ENCODE measurements at regions not wholly inside any gene's neighbourhood (a gene's known extent, or its start where the extent isn't known, plus 50 kb on each side); places are given as distances from the start of the nearest gene placed in this dataset.

- no peak for DNase-seq
Measured at GRCh38 chr6:141028791-141029280, 1103.9 kb upstream of the GJE1 start.

DNA sequence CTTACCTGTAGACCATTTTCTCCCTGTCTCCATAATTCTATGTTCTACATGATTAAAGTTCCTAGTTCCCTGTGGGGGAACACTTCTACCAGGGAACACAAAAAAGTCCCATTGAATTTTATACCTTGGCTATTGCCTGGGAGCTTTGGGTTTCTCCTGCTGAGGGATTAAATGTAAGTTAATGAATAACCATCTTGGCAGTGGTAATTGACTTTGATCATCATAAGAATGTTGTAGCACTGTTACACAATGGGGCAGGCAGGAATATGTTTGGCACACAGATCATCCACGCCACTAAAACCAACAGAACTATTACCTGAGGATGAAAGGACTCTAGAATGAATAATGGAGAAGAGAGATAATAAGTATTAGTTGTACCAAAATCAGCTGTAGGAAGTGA, 1106.2 kb upstream of the GJE1 start:
- no peak for DNase-seq

- DNase-seq = no peak
Measured at GRCh38 chr6:141024526-141024925, 1108.2 kb upstream of the GJE1 start.

DNA sequence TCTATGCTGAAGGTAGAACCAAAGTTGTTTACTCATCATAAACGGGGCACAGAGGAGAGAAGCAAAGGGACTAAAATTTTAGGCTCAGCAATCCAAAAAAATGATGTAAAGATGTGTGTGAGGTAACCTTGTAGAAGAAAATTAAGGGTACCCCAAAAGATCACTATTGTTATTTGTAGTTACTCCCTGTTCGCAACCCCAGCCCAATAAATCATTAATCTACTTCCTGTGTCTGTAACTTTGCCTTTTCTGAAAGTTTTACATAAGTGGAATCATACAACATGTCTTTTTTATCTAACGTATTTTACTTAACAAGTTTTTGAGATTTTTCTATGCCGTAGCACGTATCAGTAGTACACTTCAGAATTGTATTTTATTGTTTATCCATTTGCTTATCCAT, 1114.8 kb upstream of the GJE1 start:
- DNase-seq = no peak

DNA sequence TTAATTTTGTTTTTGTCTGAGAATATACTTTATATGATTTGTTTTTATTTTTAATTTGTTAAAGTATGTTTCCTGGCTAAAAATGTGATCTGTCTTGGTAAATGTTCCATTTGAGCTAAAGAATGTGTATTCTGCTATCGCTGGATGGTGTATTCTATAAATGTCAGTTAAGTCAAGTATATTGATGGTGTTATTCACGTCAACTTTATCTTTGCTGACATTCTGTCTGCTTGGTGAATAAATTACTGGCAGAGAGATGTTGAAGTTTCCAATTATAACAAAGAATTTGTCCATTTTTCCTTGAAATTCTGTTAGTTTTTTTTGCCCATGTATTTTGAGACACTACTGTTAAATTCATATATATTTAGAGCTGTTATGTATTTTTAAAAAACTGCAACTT, 1131.8 kb upstream of the GJE1 start:
- DNase-seq = no peak

GRCh38 chr6:140993515-140993914, 1139.2 kb upstream of the GJE1 start:
- no peak for DNase-seq

- DNase-seq = no peak
Measured at GRCh38 chr6:140992678-140993077, 1140.0 kb upstream of the GJE1 start.

- no peak for DNase-seq
Measured at GRCh38 chr6:140988780-140989179, 1143.9 kb upstream of the GJE1 start.

- DNase-seq = no peak
Measured at GRCh38 chr6:140987364-140988155, 1145.2 kb upstream of the GJE1 start.

GRCh38 chr6:140985679-140986275, 1146.9 kb upstream of the GJE1 start:
- no peak for DNase-seq

GRCh38 chr6:140980265-140980887, 1152.3 kb upstream of the GJE1 start:
- no peak for DNase-seq

- DNase-seq = no peak
Measured at GRCh38 chr6:140979642-140980091, 1153.1 kb upstream of the GJE1 start.

GRCh38 chr6:140977403-140977802, 1155.3 kb upstream of the GJE1 start:
- DNase-seq = no peak

- no peak for DNase-seq
Measured at GRCh38 chr6:140976806-140977205, 1155.9 kb upstream of the GJE1 start.

GRCh38 chr6:140970485-140970884, 1162.2 kb upstream of the GJE1 start:
- no peak for DNase-seq

- DNase-seq = no peak
Measured at GRCh38 chr6:140968062-140968461, 1164.7 kb upstream of the GJE1 start.

DNA sequence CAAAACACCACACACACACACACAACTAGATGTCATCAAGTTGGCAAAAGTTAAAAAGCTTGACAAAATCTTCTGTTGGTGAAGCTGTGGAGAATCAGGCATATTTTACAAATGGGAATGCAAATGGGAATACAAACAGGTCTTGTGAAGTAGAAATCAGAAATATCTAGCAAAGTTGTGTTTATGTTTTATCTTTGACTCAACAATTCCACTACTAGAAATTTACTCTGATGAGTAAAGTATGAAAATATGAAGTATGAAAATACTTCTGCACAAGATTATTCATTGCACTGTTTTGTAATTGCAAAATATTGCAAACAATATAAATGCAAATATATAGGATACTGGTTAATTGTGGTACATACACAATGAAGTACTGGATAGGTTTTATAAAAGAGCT, 1166.0 kb upstream of the GJE1 start:
- no peak for DNase-seq

DNA sequence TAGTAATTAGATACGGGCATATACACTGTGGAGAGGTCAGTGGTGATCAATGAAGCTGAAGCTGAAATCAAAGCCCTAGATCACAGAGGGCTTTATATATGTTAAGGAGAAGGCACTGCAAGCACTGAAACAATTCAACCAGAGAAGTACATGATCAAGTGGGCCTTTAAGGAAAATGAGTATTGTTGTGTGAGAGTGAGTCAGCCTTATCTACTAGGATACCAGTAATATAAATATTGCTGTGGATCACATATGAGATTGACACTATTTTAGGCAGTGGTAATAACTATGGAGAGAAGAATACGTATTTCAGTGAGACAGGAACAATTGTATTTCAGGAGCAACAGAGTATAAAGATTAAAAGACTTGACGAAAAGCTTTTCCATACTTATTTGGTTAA, 1172.2 kb upstream of the GJE1 start:
- no peak for DNase-seq

DNA sequence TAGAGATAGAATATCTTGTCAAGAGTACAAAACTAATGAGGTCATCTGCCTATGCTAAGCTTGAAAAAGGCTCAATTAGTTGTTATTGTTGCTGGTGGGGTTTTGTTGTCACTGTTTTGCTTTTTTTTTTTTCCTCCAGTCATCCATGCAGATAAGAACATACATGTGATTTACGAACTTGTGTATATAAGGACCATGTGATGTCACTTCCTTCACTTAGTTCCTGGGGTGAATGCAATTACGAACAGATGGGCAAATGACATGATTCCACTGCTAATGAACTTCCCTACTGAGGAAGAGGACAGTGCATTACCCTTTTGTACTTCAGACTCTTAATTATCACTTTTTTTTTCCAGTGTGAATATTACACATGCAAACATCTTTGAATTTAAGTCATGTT, 1175.3 kb upstream of the GJE1 start:
- DNase-seq = no peak

- no peak for DNase-seq
Measured at GRCh38 chr6:140956571-140957369, 1176.0 kb upstream of the GJE1 start.

DNA sequence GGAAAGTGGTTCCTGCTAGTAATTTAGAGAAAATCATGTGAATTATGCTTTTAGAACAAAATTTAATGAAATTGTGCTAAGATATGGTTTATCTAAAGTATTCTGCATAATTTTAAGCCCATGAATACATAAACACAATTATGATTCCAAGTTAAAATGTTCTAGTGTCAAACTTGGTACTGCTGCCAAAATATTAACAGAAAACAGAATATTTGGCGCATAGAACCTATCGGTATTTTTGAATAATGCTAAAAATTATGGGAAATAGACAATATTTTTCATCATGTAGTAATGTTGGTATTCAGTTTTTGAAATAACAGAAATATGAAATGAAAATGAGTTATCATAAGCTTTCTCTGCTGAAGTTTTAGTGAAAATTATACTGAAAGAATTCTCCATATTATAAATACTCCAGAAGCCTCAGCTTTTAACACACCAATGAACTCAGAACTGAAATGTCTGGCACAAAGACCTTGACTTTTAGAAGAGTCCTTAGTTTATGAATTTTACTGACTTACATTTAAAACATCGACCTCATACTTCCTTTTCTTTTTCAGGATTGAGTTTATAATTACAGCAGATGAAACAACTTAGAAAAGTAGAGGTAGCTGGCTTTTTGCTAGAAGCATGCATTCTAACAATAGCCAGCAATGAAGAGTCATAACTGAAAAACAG, 1192.3 kb upstream of the GJE1 start:
- no peak for DNase-seq

- DNase-seq = no peak
Measured at GRCh38 chr6:140932909-140933308, 1199.8 kb upstream of the GJE1 start.

- DNase-seq = no peak
Measured at GRCh38 chr6:140931581-140931980, 1201.1 kb upstream of the GJE1 start.

All from DMS79 (cell line).